OCI-LY3 (cell line): ENCODE measurements at regions not wholly inside any gene's neighbourhood (a gene's known extent, or its start where the extent isn't known, plus 50 kb on each side); places are given as distances from the start of the nearest gene placed in this dataset.

Experiments used
- H2AFZ ChIP-seq: fragments of 200-600, 300-600 bp; shearing (Covaris generic); 2 replicates; pipeline ENCODE4 v1.6.0; 2014; ENCODE audit warnings: antibody characterized with exemption, low read depth, low read length
- H3K27ac ChIP-seq: fragments of 200-600, 300-600 bp; sonication (generic); 2 replicates; pipeline ENCODE4 v1.5.1; 2014; ENCODE audit warnings: mild to moderate bottlenecking, low read length, moderate library complexity, mixed read lengths
- H3K27me3 ChIP-seq: fragments of 200-600, 300-600 bp; sonication (generic); 2 replicates; pipeline ENCODE4 v1.6.1; 2014; ENCODE audit warnings: low read depth, low read length, mixed read lengths
- H3K36me3 ChIP-seq: fragments of 200-600, 300-600 bp; sonication (generic); replicated peaks from 2 replicates; pipeline ENCODE3; 2014; ENCODE audit warnings: low read depth, low read length, mixed read lengths
- H3K4me1 ChIP-seq: fragments of 300-600, 200-600 bp; sonication (generic); 2 replicates; pipeline ENCODE4 v1.6.1; 2014; ENCODE audit warnings: low read length, mixed read lengths
- H3K4me2 ChIP-seq: fragments of 200-600, 300-600 bp; sonication (generic); 2 replicates; pipeline ENCODE4 v1.6.1; 2014; ENCODE audit warnings: low read length, mixed read lengths
- H3K4me3 ChIP-seq: fragments of 300-600, 200-600 bp; sonication (generic); 2 replicates; pipeline ENCODE4 v1.5.1; 2014; ENCODE audit warnings: antibody characterized with exemption, mild to moderate bottlenecking, low read length, moderate library complexity
- H3K79me2 ChIP-seq: fragments of 300-600, 200-600 bp; shearing (Covaris generic); 2 replicates; pipeline ENCODE4 v1.6.1; 2014; ENCODE audit warnings: mild to moderate bottlenecking, low read length, mixed read lengths
- H3K9ac ChIP-seq: fragments of 300-600, 200-600 bp; shearing (Covaris generic); 2 replicates; pipeline ENCODE4 v1.6.0; 2014; ENCODE audit warnings: mild to moderate bottlenecking, low read length, moderate library complexity
- H3K9me3 ChIP-seq: fragments of 200-600, 300-600 bp; shearing (Covaris generic); 2 replicates; pipeline ENCODE4 v1.6.1; 2014; ENCODE audit warnings: low read length, mixed read lengths; ENCODE audit not compliant: insufficient read depth
- H4K20me1 ChIP-seq: fragments of 200-600, 300-600 bp; sonication (generic); 2 replicates; pipeline ENCODE4 v1.6.1; 2016; ENCODE audit warnings: low read length, mixed read lengths; ENCODE audit not compliant: insufficient read depth
- EZH2phosphoT487 ChIP-seq: fragments of 200-600 bp; shearing (Covaris generic); IDR thresholded peaks from 2 replicates; pipeline ENCODE4 v1.6.1; 2018; ENCODE audit warnings: antibody characterized with exemption, mixed run types, low read depth
- TF ChIP-seq, protein P1 (sequence below): fragments of 200-600, 300-600 bp; sonication (generic); IDR thresholded peaks from 2 replicates; pipeline ENCODE4 v1.5.1; 2014; ENCODE audit warnings: antibody characterized with exemption, low read length, low read depth

DNA sequence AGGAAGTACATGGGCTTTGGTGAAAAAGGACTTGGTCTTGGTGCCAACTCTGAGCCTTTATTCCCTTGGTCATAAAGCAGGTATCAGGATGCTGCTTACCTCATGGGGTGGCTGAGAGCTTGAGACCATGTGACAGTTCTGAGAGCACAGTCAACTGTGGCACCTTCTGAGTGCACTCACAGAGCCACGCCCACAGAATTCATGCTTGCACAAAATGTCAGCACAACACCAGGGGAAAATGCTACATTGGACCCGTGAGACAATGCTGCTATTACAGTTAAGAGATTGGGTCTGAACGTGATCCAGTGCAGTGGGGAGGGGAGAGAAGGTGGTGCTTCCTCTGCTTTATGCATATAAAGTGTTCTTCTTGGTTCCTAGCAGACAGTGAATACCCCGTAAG lies 79.5 kb upstream of the SPON1 start:
- Histone ChIP-seq H3K79me2 (no peaks in the 10 kb centered on the region), H3K27me3 (no peaks in the 10 kb centered on the region), H3K4me3 (no peak overlapping the region), H3K4me1 (no peaks in the 10 kb centered on the region), H4K20me1 (no peaks in the 10 kb centered on the region), H3K9ac (no peak overlapping the region), H2AFZ (no peak overlapping the region), H3K9me3 (no peaks in the 10 kb centered on the region), H3K27ac (no peak overlapping the region), H3K4me2 (no peak overlapping the region), H3K36me3 (no peaks in the 10 kb centered on the region)
- TF ChIP-seq, protein P1, sequence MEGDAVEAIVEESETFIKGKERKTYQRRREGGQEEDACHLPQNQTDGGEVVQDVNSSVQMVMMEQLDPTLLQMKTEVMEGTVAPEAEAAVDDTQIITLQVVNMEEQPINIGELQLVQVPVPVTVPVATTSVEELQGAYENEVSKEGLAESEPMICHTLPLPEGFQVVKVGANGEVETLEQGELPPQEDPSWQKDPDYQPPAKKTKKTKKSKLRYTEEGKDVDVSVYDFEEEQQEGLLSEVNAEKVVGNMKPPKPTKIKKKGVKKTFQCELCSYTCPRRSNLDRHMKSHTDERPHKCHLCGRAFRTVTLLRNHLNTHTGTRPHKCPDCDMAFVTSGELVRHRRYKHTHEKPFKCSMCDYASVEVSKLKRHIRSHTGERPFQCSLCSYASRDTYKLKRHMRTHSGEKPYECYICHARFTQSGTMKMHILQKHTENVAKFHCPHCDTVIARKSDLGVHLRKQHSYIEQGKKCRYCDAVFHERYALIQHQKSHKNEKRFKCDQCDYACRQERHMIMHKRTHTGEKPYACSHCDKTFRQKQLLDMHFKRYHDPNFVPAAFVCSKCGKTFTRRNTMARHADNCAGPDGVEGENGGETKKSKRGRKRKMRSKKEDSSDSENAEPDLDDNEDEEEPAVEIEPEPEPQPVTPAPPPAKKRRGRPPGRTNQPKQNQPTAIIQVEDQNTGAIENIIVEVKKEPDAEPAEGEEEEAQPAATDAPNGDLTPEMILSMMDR: no peak
- TF ChIP-seq EZH2phosphoT487: no peak

DNA sequence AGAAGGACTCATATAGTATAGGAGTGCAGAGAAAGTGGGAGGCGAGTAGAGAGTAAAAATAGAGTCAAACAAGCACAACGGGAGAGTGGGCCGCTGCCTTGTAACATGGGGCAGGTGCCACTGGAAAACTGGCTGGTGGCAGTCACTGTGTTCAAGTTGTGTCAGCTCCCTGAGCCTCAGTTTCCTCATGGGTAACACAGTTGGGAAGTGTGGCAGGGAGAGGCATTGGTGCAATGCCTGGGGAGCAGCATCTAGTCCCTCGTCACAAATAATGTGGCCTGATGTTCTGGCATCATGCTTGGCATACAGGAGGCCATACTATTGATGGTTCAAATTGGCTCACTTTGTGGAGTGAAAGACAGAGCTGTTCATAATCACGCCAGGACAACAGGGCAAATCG lies 78.9 kb upstream of the SPON1 start:
- TF ChIP-seq, protein P1: no peak
- no peak for TF ChIP-seq EZH2phosphoT487
- no peak overlapping the region for H3K27ac ChIP-seq
- no peak overlapping the region for H3K4me2 ChIP-seq
- H3K27me3 ChIP-seq: no peaks in the 10 kb centered on the region
- no peak overlapping the region for H3K9ac ChIP-seq
- no peaks in the 10 kb centered on the region for H4K20me1 ChIP-seq
- no peaks in the 10 kb centered on the region for H3K36me3 ChIP-seq
- no peak overlapping the region for H2AFZ ChIP-seq
- no peaks in the 10 kb centered on the region for H3K79me2 ChIP-seq
- no peak overlapping the region for H3K4me3 ChIP-seq
- H3K4me1 ChIP-seq: no peaks in the 10 kb centered on the region
- H3K9me3 ChIP-seq: no peaks in the 10 kb centered on the region

DNA sequence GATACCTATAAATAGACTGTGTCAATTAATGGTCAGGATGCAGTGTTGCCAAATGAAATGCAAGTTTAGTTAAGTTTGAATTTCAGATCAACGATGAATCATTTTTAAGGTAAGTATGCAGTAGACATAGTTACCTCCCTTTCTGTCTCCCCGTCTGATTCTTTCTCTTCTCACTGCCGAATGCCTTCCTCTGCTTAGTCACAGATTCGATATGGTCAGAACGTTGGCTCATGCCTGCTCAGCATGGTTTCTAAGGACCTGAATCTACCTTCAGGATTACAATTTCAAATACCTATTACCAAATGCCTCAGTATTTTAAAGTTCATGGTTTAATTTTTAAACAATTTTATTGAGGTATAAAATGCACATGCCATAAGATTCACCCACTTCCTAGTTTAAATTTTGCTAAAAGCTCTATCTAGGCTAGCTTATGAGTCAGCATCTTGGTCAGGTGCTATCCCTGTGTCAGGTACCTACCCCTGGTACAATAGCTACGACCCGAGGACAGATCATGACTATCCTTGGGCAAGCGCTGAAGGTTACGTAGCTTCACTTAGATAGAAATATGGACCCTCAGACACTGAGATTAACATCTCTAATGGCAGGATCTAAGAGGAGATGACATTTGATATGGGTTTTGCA lies 78.2 kb upstream of the SPON1 start:
- TF ChIP-seq, protein P1: no peak
- TF ChIP-seq EZH2phosphoT487: no peak
- Histone ChIP-seq H3K27ac (no peak overlapping the region), H3K9ac (no peak overlapping the region), H3K79me2 (no peaks in the 10 kb centered on the region), H3K4me1 (no peaks in the 10 kb centered on the region), H3K27me3 (no peaks in the 10 kb centered on the region), H2AFZ (no peak overlapping the region), H3K9me3 (no peaks in the 10 kb centered on the region), H3K36me3 (no peaks in the 10 kb centered on the region), H3K4me3 (no peak overlapping the region), H4K20me1 (no peaks in the 10 kb centered on the region), H3K4me2 (no peak overlapping the region)

DNA sequence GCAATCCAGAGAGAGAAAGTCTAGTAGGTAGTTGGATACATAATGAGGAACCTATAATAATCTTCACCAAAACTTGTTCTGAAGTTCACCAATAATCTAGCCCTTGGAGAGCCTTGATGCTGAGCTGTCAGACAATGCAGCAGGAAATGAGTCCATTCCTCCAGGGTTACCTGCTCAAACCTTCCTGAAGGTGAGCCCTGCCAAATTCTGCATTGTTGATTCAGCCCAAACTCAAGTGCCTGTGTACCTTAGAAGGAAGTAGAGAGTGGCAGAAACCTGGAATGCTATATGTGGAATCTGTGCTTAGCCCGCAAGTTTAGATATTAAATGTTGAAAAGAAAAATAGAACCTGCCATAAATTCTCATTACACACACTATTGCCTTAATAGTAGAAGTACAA lies 77.4 kb upstream of the SPON1 start:
- H3K36me3 ChIP-seq: no peaks in the 10 kb centered on the region
- TF ChIP-seq EZH2phosphoT487: no peak
- TF ChIP-seq, protein P1: no peak
- H3K27me3 ChIP-seq: no peaks in the 10 kb centered on the region
- no peak overlapping the region for H2AFZ ChIP-seq
- H3K4me3 ChIP-seq: no peak overlapping the region
- no peaks in the 10 kb centered on the region for H3K4me1 ChIP-seq
- H3K79me2 ChIP-seq: no peaks in the 10 kb centered on the region
- H3K27ac ChIP-seq: no peak overlapping the region
- H3K4me2 ChIP-seq: no peak overlapping the region
- H4K20me1 ChIP-seq: no peaks in the 10 kb centered on the region
- no peak overlapping the region for H3K9ac ChIP-seq
- H3K9me3 ChIP-seq: no peaks in the 10 kb centered on the region
